ENCODE measurements at regions not wholly inside any gene's neighbourhood (a gene's known extent, or its start where the extent isn't known, plus 50 kb on each side); places are given as distances from the start of the nearest gene placed in this dataset.

DNA sequence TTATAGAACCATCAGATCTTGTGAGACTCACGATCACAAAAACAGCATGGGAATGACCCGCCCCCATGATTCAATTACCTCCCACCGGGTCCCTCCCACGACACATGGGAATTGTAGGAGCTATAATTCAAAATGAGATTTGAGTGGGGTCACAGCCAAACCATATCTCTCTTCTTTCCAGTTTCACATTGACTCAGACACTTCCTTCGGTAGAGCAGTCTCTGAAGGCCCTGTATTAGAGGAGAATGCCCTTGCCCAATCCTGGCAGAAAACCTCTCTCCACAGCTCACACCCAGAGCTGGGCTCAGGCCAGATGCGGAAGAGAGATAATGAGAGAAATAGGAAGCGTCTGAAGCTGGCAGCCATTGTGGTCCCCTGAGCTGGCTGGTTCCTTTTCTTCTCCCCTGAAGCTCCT lies 72.4 kb upstream of the CLDN10 start:
- DNase-seq (ENCODE audit: extremely low read depth, low read depth) = no peak
- TF ChIP-seq, protein P1, sequence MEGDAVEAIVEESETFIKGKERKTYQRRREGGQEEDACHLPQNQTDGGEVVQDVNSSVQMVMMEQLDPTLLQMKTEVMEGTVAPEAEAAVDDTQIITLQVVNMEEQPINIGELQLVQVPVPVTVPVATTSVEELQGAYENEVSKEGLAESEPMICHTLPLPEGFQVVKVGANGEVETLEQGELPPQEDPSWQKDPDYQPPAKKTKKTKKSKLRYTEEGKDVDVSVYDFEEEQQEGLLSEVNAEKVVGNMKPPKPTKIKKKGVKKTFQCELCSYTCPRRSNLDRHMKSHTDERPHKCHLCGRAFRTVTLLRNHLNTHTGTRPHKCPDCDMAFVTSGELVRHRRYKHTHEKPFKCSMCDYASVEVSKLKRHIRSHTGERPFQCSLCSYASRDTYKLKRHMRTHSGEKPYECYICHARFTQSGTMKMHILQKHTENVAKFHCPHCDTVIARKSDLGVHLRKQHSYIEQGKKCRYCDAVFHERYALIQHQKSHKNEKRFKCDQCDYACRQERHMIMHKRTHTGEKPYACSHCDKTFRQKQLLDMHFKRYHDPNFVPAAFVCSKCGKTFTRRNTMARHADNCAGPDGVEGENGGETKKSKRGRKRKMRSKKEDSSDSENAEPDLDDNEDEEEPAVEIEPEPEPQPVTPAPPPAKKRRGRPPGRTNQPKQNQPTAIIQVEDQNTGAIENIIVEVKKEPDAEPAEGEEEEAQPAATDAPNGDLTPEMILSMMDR (IDR thresholded peaks at IDR 0.05; ENCODE audit: low read depth, low read length) = no peak

DNA sequence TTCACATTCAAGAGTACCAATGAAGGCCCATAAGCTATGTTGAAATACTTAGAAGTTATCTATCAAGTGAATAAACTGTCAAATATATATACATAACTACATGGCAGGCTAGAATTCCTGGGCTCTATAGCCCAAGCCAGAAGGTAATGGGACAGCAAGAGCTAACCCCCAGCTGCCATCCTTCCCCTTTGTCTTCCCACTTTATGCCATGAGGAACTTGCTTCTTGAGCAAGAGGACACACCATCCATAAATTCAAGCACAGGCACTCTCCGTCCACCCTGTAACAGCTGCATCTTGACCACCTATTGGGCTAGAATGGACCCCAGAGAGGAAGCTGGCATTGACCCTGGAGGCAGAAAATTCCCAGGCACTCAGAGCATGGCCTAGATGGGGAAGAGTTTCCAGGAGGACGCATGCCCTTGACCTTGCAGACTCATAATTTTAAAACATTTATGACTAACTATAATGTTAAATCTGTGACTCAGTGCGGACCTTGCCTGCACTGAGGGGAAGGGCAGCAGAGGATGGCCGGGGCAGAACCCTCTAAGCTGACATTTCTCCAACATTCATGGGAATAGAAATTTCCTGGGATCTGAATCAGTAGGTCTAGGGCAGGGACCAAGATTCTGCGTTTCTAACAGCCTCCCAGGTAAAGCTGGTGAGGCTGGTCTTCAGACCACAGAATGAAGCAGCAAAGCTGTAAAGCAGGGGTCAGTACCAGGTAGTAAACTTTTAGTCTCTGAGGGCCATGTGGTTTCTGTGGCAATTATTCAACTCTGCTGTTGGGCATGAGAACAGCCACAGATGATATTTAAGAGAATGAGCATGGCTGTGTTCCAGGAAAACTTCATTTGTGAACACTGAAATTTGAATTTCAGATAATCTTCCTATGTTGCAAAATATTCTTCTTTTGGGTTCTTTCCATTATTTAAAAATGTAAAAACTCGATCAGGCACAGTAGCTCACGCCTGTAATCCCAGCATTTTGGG lies 71.4 kb upstream of the CLDN10 start:
- no peak for DNase-seq (ENCODE audit: extremely low read depth, low read depth)
- TF ChIP-seq, protein P1 (IDR thresholded peaks at IDR 0.05; ENCODE audit: low read depth, low read length) = no peak

DNA sequence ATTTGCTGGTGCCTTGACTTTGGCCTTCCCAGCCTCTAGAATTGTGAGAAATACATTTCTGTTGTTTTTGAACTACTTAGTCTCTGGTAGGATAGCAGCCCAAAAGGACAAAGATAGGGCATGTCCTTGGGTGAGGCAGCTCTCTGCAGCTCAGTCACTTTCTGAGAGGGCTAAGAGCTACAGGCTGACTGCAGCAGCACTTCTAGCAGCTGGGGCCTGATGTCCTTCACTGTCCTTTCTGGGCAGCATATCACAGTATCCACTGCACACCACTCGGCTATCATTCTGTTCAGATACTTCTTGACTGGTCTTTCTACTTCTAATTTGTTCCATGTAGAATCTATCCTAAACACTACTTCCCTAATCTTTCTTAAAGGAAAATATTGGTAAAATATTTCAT lies 68.5 kb upstream of the CLDN10 start:
- TF ChIP-seq, protein P1 (IDR thresholded peaks at IDR 0.05; ENCODE audit: low read depth, low read length) = no peak
- no peak for DNase-seq (ENCODE audit: extremely low read depth, low read depth)

DNA sequence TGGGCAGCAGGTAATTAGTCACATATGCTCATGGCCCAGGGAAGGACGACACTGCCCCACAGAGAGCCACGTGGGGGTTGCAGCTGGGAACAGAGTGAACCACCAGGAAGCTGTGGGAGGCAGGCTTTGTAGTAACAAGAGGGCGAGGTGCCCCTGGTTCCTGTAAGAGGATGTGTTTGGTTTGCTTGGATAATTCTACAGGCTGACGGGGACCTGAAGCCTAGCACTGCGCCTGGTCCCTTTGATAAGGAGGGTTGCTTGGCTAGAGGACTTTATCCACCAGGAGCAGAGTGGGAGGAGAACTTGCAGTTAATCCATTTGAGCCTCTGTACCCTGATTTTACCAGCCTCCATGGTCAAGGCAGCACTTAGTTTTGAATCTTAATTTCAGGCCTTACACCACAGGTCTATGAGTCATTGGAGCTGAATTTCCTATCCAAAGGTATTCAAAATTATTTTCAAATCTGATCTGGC lies 67.4 kb upstream of the CLDN10 start:
- no peak for DNase-seq (ENCODE audit: extremely low read depth, low read depth)
- TF ChIP-seq, protein P1 (IDR thresholded peaks at IDR 0.05; ENCODE audit: low read depth, low read length) = no peak; the same call in 1 of the 2 replicates

DNA sequence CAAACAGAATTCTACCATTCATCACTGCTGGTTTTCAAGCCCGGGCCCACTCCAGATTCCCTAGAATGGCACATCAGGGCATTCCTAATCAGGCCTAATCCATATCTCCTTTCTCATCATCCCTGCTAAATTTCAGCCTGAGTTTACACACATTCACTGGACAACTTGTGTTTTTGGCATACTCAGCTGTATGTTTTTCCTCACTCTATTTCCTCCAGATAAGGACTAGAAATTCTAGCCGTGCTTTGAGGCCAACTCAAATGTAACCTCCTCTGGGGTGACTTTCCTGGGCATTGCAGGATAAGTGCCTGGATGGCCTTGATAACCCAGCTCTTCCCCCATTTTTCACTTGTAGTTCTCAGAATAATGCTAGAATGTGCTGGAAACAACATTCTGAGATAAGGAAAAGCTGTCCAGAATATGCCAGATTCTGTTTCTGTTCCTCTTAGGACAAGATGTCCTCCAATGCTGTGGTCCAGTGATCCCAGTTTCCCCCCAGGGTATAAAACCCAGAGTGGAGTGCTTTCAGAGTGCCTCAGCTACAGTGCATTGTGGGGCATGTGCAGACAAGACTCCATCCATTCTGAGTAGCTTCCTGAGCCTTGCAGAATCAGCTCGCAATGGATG lies 66.9 kb upstream of the CLDN10 start:
- DNase-seq (ENCODE audit: extremely low read depth, low read depth) = no peak

DNA sequence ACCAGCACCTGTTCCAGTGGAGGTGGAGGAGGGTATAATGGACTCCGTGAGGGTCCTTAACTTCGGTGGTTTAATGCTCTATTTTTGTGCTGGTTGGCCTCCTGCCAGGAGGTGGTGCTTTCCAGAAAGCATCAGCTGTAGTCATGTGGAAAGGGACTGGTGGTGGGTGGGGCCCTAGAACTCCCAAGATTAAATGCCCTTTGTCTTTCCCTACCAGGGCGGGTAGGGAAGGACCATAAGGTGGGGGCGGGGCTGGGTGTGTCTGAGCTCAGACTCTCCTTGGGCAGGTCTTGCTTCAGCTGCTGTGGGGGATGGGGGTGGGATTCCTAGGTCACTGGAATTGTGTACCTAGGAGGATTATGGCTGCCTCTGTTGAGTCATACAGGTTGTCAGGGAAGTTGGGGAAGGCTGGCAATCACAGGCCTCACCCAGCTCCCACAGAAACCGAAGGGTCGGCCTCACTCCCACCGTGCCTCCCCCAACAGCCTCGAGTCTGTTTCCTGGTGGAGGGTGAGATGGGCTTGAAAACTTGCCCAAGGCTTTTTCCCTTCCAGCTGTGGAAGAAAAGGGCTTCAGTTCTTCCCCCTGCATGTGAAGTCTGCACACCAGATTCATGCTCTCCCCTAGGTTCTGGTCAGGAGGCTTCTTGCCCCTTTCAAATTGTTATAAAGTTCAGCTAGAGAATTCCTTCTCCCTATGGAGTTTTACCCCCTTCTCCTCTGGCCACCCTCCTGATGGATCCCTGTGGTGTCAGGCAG lies 60.3 kb upstream of the CLDN10 start:
- TF ChIP-seq, protein P1 (IDR thresholded peaks at IDR 0.05; ENCODE audit: low read depth, low read length) = no peak
- DNase-seq (ENCODE audit: extremely low read depth, low read depth) = no peak

More for the DNA sequence above, 66.9 kb upstream of the CLDN10 start:
- TF ChIP-seq, protein P1 (IDR thresholded peaks at IDR 0.05; ENCODE audit: low read depth, low read length) = no peak

Measured in AG09319 (cell line).